ENCODE measurements at regions not wholly inside any gene's neighbourhood (a gene's known extent, or its start where the extent isn't known, plus 50 kb on each side); places are given as distances from the start of the nearest gene placed in this dataset.

- no peak for TF ChIP-seq ZBTB33 (IDR thresholded peaks at IDR 0.05; ENCODE audit: borderline replicate concordance, low read depth)
- TF ChIP-seq, protein P1, sequence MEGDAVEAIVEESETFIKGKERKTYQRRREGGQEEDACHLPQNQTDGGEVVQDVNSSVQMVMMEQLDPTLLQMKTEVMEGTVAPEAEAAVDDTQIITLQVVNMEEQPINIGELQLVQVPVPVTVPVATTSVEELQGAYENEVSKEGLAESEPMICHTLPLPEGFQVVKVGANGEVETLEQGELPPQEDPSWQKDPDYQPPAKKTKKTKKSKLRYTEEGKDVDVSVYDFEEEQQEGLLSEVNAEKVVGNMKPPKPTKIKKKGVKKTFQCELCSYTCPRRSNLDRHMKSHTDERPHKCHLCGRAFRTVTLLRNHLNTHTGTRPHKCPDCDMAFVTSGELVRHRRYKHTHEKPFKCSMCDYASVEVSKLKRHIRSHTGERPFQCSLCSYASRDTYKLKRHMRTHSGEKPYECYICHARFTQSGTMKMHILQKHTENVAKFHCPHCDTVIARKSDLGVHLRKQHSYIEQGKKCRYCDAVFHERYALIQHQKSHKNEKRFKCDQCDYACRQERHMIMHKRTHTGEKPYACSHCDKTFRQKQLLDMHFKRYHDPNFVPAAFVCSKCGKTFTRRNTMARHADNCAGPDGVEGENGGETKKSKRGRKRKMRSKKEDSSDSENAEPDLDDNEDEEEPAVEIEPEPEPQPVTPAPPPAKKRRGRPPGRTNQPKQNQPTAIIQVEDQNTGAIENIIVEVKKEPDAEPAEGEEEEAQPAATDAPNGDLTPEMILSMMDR (IDR thresholded peaks at IDR 0.05) = no peak
These were observed 61.3 kb upstream of the MYLIP start (continued) for GRCh38 chr6:16067568-16067967.

DNA sequence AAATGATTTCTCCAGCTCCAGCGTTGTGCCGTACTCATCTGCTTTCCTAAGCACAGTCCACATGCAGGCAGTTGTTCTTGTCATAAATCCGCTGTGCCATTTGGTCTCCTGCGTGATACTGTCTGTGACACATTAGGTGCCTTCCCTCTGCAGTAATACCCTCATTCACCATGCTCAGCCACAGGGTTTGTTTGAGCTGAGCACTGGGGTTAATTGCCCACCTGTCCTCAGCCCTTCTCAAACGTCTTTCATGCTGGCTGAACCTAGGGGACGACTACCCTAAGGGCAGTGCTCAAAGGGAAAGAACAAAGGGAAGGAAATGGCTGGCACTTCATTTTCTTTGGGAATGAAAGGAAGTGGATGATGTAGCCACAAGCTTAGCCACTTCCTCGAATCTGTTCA is 64.2 kb upstream of the MYLIP start:
- no peak overlapping the region for H2AFZ ChIP-seq (ENCODE audit: low read depth)
- TF ChIP-seq MXI1 (IDR thresholded peaks at IDR 0.05; ENCODE audit: low read depth, low read length) (no peak), GATA2 (CRISPR knock-in tag; IDR thresholded peaks at IDR 0.05) (no peak), USF2 (IDR thresholded peaks at IDR 0.05; ENCODE audit: borderline replicate concordance, low read depth, low read length) (no peak), EP300 (IDR thresholded peaks at IDR 0.05; ENCODE audit: borderline replicate concordance in 1 of 2, low read depth in 1 of 2, low read length in 1 of 2) (no peak), TEAD4 (IDR thresholded peaks at IDR 0.05; ENCODE audit: borderline replicate concordance, insufficient read depth) (no peak), ZBTB33 (IDR thresholded peaks at IDR 0.05; ENCODE audit: borderline replicate concordance, low read depth) (no peak), EZH2phosphoT487 (IDR thresholded peaks at IDR 0.05; ENCODE audit: borderline replicate concordance, low read depth) (no peak), YY1 (IDR thresholded peaks at IDR 0.05; ENCODE audit: low read depth) (no peak), RAD21 (IDR thresholded peaks at IDR 0.05; ENCODE audit: low read length) (no peak), NRF1 (IDR thresholded peaks at IDR 0.05; ENCODE audit: low read depth, low read length) (no peak), RXRA (IDR thresholded peaks at IDR 0.05; ENCODE audit: borderline replicate concordance, low read depth) (no peak), JUND (IDR thresholded peaks at IDR 0.05) (no peak), NFIC (IDR thresholded peaks at IDR 0.05; ENCODE audit: borderline replicate concordance) (no peak), ELF1 (IDR thresholded peaks at IDR 0.05) (no peak)
- TF ChIP-seq, protein P2, sequence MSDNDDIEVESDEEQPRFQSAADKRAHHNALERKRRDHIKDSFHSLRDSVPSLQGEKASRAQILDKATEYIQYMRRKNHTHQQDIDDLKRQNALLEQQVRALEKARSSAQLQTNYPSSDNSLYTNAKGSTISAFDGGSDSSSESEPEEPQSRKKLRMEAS (IDR thresholded peaks at IDR 0.05; ENCODE audit: low read depth) = no peak
- TF ChIP-seq, protein P3, sequence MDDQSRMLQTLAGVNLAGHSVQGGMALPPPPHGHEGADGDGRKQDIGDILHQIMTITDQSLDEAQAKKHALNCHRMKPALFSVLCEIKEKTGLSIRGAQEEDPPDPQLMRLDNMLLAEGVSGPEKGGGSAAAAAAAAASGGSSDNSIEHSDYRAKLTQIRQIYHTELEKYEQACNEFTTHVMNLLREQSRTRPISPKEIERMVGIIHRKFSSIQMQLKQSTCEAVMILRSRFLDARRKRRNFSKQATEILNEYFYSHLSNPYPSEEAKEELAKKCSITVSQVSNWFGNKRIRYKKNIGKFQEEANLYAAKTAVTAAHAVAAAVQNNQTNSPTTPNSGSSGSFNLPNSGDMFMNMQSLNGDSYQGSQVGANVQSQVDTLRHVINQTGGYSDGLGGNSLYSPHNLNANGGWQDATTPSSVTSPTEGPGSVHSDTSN (IDR thresholded peaks at IDR 0.05) = no peak
- H3K27ac ChIP-seq (ENCODE audit: low read depth in 2 of 2, low read length in 1 of 2) = no peak overlapping the region
- no peak overlapping the region for H3K9ac ChIP-seq
- no peaks in the 10 kb centered on the region for H3K79me2 ChIP-seq (ENCODE audit: insufficient read depth)
- H3K4me1 ChIP-seq (ENCODE audit: control insufficient read depth in 1 of 2, insufficient read depth in 2 of 2, low read depth in 1 of 2, low read length in 1 of 2) = no peaks in the 10 kb centered on the region
- no peaks in the 10 kb centered on the region for H3K36me3 ChIP-seq (replicated peaks in 1 of 2; ENCODE audit: control insufficient read depth in 1 of 2, insufficient read depth in 2 of 2, low read length in 1 of 2)
- H3K9me2 ChIP-seq = no peaks in the 10 kb centered on the region
- H3K9me3 ChIP-seq = no peaks in the 10 kb centered on the region
- CTCF ChIA-PET = interaction anchor here (1.1 kb wide), 1 partner anchor 115 kb away, joined by 3 read pairs; no protein-coding TSS in a partner anchor
- POLR2A ChIA-PET = no interaction called here
- H3F3A ChIP-seq (replicated peaks; ENCODE audit: insufficient read depth) = no peaks in the 10 kb centered on the region
- H3K4me3 ChIP-seq (ENCODE audit: low read depth in 2 of 2, low read length in 1 of 2) = no peak overlapping the region
- no peak for DNase-seq
- no peaks in the 10 kb centered on the region for H4K20me1 ChIP-seq (ENCODE audit: insufficient read depth)
- no peaks in the 10 kb centered on the region for H3K27me3 ChIP-seq (ENCODE audit: insufficient read depth)
- no peak overlapping the region for H3K4me2 ChIP-seq
- WGBS (ENCODE audit: low lambda C conversion rate) = 50% methylated on average over 7 of the region's 7 CpGs
